Eye (tissue), 1 donor: ENCODE measurements at regions not wholly inside any gene's neighbourhood (a gene's known extent, or its start where the extent isn't known, plus 50 kb on each side); places are given as distances from the start of the nearest gene placed in this dataset.
A peak's percentile ranks its signal among the peaks of the same experiment; 100 is the strongest.
"Not testable (repeated sequence)": the region's sequence is repeated elsewhere in the genome, so short reads cannot be mapped to it uniquely, and the experiment has no call there.

ENCODE experiments used
- DNase-seq: peaks from one replicate; pipeline ENCODE4 v3.0.0-alpha.2; 2015

DNA sequence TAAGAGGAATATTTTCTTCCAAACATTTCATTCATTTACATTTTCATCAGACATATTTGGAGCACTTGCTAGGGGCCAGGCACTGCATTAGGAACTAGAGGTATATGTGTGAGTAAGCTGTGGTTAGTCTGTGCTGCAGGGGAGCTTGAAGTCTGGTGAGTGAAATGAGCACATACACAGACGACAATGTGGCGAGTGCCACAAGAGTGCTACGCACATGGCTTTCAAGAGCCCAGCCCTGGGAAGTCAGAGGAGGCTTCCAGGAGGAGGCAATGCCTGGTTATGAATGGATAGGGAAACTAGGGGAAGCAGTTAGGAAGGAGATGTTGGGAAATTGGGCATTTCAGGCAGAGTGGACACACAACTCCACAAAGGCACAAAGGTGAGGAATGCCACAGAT lies 171.8 kb downstream of the IER5 start:
- no peak for DNase-seq

GRCh38 chr1:181260994-181261393 lies 172.5 kb downstream of the IER5 start:
- DNase-seq = no peak

DNA sequence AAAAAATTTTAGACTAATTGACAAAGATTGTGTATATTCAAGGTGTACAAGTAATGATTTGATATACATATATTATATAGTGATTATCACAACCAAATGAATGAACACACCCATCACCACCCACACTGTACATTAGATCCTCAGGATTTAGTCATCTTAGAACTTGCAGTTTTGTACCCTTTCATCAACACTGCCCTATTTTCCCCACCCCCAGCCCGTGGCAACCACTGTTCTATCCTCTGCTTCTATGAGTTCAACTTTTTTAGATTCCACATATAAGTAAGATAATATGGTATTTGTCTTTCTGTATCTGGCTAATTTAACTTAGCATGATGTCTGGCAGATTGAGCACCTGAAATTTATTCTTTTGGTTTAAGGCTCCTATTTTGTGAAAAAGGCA lies 173.6 kb downstream of the IER5 start:
- no peak for DNase-seq

DNA sequence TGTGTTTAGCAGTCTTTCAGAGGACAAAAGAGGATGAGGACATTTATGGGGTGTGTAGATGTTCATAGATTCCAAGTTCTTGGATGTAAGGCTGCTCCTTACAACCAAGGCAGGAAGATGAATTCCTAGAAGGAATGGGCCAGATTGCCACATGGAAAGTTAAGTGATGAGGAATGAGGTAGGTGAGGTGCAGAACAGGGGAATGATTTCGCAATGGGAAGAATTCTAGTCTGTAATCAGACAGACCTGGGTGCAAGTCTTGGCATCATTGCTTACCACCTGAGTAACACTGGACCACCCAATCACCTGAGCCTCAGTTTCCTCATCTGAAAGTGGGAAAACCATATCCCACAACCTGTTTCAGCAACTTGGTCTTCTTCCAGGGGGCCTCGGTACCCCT lies 174.9 kb downstream of the IER5 start:
- no peak for DNase-seq

- no peak for DNase-seq
Observed at GRCh38 chr1:181264821-181265220, 176.3 kb downstream of the IER5 start.

DNA sequence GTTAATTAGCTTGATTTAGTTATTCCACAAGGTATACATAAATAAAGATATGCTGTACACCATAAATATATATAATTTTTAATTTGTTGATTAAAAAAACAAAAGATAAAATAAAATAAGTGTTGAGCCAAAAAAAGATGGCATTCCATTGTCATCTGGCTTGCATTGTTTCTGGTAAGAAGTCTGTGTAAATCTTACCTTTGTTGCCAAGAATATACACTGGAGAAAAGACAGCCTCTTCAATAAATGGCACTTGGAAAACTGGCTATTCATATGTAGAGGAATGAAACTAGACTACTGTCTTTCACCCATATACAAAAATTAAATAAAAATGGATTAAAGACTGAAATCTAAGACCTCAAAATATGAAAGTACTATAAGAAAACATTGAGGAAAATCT lies 196.5 kb downstream of the IER5 start:
- no peak for DNase-seq

DNA sequence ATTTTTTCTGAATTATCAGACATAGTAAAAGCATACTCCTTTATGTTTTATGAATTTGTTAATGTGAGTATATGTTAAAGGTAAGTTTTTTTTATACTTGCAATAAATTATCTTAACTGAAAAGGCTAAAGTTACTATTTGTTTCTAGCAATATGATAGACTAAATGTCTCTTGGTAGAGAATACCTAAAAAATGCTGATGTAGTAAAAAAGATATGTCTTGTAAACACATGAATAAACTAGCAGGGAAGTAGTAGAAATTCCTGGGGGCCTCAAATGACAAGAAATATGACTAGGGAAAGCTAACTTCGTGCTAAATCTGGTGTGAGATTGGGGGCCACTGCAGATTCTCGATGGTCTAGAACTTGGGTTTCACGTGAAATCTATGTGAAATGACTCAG lies 188.1 kb upstream of the CACNA1E start:
- no peak for DNase-seq

GRCh38 chr1:181296180-181296579 lies 187.1 kb upstream of the CACNA1E start:
- no peak for DNase-seq

DNA sequence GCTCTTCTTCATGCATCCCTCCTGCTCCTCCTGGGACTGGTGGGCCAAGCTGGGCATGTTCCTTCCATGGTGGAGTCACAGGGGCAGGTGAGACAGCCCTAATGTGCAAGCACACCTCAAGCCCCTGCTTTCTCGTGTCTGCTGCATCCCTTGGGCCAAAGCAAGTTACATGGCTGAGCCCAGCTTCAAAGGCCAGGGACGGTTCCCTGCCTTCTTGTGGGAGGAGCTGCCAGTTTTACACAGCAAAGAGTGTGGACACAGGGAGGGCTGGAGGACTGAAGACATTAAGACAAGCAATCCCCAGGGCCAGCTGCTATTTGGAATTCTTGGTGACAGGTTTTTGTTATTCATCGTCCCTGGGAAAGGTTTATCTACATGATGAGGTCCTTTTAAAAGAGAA lies 175.2 kb upstream of the CACNA1E start:
- no peak for DNase-seq

DNA sequence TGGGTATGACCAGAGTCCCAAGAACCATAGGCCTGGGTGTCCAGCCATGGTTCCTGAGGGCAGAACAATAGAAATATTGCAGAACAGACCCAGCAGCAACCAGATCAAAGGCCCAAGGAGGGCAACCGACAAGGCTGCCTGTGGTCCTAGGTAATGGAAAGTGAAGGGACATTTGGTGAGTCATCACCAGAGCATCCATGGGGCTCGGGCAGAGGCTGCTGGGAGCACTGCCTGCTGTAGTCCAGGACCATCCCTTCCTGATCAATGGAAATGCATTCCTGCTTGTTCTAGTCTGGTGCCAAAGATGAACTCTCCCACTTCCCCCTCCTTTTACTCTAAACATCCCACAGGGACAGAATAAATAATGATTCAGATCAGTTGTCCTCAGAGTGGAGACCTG lies 172.8 kb upstream of the CACNA1E start:
- DNase-seq = no peak

- no peak for DNase-seq
Observed at GRCh38 chr1:181312946-181313345, 170.4 kb upstream of the CACNA1E start.

GRCh38 chr1:181313466-181313865 lies 169.9 kb upstream of the CACNA1E start:
- no peak for DNase-seq

GRCh38 chr1:181314010-181314409 lies 169.3 kb upstream of the CACNA1E start:
- DNase-seq = no peak

GRCh38 chr1:181314959-181315358 lies 168.4 kb upstream of the CACNA1E start:
- DNase-seq = peak; percentile 58

DNA sequence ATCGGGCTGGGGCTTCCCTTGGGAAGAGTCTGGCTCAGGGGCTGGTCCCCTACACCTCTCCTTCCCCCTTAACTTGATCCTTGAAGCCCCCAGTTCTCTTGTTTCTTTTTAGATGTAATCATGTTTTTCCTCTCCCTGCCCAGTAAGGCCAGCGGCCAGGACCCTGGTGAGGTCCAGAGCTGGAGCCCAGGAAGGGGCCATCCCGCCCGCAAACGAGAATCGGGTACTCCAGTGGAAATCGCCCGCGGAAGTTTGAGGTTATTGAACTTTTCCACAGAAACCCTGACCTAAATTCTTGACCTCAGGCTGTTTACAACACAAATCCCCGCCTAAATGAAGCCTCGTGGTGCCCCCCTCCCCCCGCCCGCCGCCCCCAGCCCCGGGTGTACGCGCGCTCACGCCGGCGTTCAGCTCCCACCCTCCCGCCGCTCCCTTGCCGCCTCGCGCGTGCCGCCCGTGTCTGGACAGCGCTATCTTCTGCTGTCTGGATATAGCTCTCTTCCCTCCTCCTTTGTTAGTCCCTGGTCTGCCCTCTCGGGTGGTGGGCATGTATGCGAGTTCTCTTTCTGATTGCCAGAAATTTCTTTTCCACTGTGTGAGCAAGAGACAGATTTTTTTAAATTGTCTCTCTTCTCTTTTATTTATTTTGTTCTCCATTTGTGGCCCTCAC lies 165.9 kb upstream of the CACNA1E start:
- peak; percentile 57 for DNase-seq

DNA sequence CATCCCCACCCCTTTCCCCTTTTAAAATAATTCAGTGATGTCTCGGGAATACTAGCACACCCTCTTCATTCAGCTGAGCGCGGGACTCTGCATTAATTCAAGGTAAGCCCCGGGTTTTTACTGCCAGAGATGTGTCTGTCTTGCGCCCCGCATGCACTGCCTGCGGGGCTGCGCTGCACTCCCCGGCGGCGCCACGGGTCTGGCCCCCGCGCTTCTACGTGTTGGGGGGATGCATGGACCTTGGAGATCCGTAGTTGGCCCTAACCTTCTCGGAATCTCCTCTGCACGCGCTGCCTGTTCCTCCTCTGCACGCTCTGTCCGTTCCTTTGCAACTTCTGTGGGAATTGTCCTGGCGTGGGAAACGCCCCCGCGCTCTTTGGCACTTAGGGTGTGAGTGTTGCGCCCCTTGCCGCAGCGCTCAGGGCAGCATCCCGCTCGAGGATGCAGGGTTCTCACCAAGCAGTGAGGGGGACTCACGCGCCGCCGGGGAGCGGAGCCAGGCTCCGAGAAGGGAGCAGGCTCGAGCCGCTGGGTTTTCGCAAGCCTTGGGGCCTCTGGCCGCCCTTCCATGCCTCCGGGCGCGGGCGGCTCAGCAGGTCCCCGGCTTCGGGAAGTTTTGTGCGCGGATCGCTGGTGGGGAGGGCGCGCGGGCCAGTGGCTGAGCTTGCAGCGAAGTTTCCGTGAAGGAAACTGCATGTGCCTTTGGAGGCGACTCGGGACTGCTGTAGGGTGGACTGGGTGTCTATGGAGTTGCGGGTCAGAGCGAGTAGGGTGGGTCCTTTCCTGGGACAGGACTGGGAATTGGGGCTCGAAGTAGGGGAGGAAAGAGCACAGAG lies 165.1 kb upstream of the CACNA1E start:
- DNase-seq = peak; percentile 72

- DNase-seq = no peak
Observed at GRCh38 chr1:181318858-181319235, 164.5 kb upstream of the CACNA1E start.

DNA sequence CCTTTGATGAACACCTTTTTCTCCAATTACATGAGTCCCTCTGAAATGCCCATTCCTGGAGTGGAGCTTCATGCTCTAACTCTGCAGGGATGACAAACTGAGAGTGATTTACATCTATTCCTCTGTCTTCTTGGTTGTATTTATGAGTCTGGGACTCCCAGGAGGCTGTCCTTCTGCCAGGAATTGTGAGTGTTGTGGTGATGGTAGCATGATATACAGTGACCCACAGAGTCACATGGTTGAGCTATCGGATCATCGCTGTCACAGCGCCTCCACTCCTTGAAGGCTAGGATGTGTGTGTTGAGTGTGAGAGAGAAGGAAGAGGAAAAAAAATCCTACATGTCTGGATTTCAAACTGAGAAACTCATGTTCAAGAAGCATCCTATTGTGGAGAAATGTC lies 163.4 kb upstream of the CACNA1E start:
- no peak for DNase-seq

DNA sequence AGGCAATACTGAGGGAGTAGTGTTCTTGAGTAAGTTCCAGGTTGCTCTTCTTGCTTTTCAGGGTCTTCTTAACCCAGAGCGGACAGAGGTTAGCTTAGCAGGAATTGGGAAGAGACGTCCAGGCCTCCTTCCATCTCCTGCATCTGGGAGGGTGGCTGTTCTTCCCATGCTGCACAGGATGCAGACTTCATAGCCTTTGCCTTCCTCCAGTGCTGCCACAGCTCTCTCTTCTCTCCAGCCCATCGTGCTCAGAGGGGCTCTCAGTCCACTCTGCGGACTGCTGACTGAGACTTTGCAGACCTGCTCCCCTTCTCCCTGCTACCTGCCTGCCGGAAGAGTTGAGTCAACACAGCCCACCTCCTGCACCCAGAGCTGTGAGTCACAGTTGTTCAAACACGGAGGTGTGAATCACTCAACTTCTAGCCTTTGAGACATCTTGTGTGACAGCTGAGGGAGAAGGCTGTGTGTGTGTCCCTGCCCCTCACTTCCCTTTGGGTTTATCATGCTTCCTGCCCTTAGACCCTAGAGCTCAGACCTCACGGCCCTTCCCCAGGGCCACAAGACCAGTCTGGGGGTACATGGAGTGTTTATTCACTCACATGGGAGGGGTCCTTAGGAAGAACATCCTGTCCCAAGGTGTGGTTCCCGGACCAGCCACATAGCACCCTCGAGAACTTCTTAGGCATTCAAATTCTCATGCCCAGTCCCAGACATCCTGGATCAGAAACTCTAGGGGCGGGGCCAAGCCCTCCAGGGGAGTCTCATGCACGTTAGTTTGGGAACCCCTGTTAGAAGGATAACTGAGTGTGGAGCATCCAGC lies 158.3 kb upstream of the CACNA1E start:
- no peak for DNase-seq

DNA sequence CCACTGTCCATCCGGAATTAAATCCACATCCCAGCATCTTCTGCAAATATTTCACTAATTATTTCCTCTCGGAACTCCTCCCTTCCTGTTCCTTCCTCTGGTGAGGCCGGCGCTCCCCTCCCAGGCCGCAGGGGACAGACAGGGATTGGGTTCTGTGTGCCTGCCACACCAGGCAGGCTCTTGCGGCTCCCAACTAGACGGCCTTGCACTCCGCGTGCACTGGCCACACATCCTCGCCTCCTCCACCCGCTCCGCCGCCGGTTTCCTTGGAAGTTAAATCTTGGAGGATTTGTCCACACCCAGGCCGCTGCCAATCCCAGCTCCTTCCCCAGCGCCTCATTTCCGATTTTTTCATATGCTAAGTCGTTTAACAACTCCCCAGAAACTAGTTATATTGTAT lies 157.6 kb upstream of the CACNA1E start:
- not testable (repeated sequence) for DNase-seq

- DNase-seq = no peak
Observed at GRCh38 chr1:181326348-181326747, 157.0 kb upstream of the CACNA1E start.

DNA sequence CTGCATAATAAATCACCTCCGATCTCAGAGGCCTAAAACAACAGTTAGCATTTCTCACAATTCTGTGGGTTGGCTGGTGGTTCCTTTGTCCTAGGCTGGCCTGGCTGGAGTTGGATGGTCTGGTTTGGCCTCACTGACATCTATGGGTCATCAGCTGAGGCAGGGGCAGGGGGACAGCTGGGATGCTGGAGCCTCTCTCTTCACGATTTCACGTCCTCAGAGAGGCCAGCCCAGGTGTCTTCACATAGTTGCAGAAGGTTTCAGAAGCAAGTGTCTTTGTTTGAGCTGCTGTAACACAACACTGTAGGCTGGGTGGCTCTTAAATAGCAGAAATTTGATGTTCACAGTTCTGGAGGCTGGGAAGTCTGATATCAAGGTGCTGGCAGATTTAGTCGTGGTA lies 155.5 kb upstream of the CACNA1E start:
- no peak for DNase-seq

GRCh38 chr1:181334724-181335123 lies 148.6 kb upstream of the CACNA1E start:
- DNase-seq = no peak

DNA sequence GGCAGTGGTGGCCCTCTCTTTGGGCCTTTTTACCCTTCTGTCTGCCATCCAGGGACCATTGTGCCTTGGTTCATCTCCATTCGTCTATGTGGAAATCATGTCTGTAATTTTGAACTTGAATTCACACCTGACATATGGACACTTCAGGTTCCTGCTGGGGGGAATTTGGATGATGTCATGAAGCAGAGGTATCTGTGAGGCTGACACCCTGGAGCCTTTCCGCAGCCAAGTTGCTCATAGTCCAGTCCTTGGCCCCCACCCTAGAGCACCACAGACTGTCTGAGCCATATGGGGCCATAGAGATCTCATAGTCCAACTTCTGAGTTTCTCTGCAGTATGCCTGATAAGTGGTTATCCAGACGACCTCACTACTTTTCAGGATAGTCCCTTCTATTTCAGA lies 147.7 kb upstream of the CACNA1E start:
- no peak for DNase-seq
